ES-I3 (cell line): ENCODE measurements at regions not wholly inside any gene's neighbourhood (a gene's known extent, or its start where the extent isn't known, plus 50 kb on each side); places are given as distances from the start of the nearest gene placed in this dataset.
"Not testable (repeated sequence)": the region's sequence is repeated elsewhere in the genome, so short reads cannot be mapped to it uniquely, and the experiment has no call there.

Source experiments
- H3K36me3 ChIP-seq: 2 replicates; pipeline ENCODE4 v1.6.1; 2013; ENCODE audit warnings: mild to moderate bottlenecking, low read length, control low read depth, moderate library complexity; ENCODE audit not compliant: insufficient read depth
- H3K4me1 ChIP-seq: 2 replicates; pipeline ENCODE4 v1.6.1; 2013; ENCODE audit warnings: mild to moderate bottlenecking, control low read depth, low read length; ENCODE audit not compliant: insufficient read depth
- H3K9ac ChIP-seq: 2 replicates; pipeline ENCODE4 v1.6.1; 2013; ENCODE audit warnings: low read depth, mild to moderate bottlenecking, low read length, moderate library complexity
- H3K9me3 ChIP-seq: 2 replicates; pipeline ENCODE4 v1.6.1; 2013; ENCODE audit warnings: mild to moderate bottlenecking, low read length, moderate library complexity; ENCODE audit not compliant: control insufficient read depth, insufficient read depth

DNA sequence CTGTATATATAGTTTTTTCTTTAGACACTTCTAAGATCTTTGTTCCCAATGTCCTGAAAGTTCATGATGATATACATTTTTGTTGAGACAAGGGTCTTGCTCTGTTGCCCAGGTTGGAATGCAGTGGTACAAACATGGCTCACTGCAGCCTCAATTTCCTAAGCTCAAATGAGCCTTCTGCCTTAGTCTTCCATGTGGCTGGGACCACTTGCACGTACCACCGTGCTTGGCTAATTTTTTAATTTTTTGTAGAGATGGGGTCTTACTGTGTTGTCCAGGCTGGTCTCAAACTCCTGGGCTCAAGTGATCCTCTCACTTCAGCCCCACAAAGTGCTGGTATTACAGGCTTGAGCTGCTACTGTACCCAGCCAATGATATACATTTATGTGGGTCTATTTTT, 132.9 kb upstream of the BCOR start:
- Histone ChIP-seq H3K9ac (no peak overlapping the region), H3K4me1 (no peaks in the 10 kb centered on the region), H3K9me3 (no peaks in the 10 kb centered on the region), H3K36me3 (no peaks in the 10 kb centered on the region)

DNA sequence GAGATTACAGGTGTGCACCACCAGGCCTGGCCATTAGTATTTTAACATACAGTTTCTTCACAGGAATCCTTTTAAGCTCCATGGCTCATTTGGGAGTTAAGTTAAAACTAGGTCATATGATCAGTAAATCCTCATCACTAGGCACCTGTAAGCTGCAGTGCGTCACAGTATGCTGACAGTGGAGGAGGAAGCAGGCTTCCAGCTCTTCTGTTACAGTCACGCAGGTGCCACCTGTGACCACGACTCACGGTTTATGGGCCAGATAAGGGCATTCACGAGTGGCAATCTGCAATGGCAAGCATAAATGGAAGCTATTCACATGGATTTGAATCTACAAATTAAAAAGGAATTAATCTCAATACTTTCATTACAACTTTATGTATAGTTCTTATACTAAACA, 129.4 kb upstream of the BCOR start:
- no peaks in the 10 kb centered on the region for H3K36me3 ChIP-seq
- H3K4me1 ChIP-seq: no peaks in the 10 kb centered on the region
- H3K9me3 ChIP-seq: no peaks in the 10 kb centered on the region
- H3K9ac ChIP-seq: no peak overlapping the region

DNA sequence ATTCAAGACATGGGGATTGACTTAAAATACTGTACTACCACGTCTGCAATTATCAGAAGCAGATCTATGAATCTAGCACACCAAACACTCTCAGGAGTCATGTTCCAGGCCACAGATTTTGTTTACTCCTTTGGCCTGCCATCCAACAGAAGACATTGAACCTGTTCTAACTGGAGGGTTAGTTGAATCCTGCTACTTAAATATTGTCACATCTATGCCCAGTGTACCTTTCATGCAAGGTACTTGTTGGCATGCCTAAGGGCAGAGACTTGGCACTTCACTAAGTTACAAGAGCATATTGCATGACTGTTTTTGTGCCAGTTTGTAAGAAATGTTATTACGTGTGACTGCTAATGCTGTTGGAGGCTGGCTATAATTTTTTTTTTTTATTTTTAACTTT, 126.9 kb upstream of the BCOR start:
- H3K9me3 ChIP-seq: no peaks in the 10 kb centered on the region
- H3K4me1 ChIP-seq: no peaks in the 10 kb centered on the region

DNA sequence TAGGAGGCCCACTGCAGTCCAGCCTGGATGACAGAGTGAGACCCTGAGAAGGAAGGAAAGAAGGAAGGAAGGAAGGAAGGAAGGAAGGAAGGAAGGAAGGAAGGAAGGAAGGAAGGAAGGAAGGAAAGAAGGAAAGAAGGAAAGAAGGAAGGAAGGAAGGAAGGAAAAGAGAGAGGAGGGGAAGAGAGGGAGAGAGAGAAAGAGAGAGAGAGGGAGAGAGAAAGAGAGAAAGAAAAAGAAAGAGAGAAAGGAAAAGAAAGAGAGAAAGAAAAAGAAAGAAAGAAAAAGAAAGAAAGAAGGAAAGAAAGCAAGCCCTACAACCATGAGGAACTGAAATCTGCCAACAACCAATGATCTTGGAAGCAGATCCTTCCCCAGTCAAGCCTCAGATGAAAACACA, 124.9 kb upstream of the BCOR start:
- not testable (repeated sequence) for H3K9me3 ChIP-seq, H3K36me3 ChIP-seq, H3K4me1 ChIP-seq, H3K9ac ChIP-seq

More for the DNA sequence above, 126.9 kb upstream of the BCOR start:
- Histone ChIP-seq H3K9ac (no peak overlapping the region), H3K36me3 (no peaks in the 10 kb centered on the region)

DNA sequence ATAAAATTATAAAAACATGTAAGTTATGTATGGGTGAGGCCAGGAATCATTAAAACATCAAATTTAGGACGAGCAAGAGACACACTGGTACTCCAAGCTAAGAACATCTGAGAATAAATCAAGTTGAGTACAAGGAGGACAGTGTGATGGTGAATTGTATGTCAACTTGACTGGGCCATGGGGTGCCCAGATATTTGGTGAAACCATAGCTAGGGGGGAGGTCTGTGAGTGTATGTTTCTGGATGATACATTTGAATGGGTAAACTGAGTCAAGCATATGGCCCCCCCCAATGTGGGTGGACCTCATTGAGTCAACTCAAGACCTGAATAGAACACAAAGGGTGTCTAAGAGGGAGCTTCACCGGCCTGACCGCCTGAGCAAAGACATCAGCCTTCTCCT, 115.3 kb upstream of the BCOR start:
- Histone ChIP-seq H3K9me3 (peaks cover 7% of the 10 kb centered on the region; the same call in 1 of the 2 replicates), H3K9ac (no peak overlapping the region), H3K4me1 (no peaks in the 10 kb centered on the region), H3K36me3 (no peaks in the 10 kb centered on the region)

DNA sequence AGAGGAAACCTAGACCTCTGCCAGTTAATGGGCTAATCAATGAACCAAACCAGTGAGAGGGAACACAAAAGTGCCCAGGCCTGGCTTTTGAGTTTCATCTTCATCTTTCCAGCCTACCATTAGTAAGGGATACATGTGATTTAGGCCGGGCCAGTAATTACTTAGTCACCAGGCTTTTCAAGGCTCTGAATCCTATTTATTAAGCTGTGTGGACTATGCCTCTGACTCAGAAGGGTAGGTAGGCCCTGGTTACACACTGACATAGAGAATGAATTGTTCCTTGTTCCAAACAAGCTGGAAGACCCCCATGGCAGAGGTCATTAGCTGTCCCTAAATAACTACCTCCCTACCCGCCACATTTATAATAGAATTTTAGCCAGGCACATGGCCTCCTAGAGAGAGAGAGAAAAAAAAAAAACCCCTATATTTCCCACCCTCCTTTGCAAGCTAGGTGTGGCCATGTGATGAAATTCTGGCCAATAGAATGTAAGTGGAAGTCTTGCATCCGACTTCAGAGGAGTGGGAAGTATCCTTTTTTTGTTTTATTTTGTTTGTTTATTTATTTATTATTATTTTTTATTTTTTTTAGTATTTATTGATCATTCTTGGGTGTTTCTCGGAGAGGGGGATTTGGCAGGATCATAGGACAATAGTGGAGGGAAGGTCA, 112.3 kb upstream of the BCOR start:
- no peaks in the 10 kb centered on the region for H3K36me3 ChIP-seq
- peaks cover 7% of the 10 kb centered on the region; the same call in 1 of the 2 replicates for H3K9me3 ChIP-seq
- no peaks in the 10 kb centered on the region for H3K4me1 ChIP-seq
- no peak overlapping the region for H3K9ac ChIP-seq

DNA sequence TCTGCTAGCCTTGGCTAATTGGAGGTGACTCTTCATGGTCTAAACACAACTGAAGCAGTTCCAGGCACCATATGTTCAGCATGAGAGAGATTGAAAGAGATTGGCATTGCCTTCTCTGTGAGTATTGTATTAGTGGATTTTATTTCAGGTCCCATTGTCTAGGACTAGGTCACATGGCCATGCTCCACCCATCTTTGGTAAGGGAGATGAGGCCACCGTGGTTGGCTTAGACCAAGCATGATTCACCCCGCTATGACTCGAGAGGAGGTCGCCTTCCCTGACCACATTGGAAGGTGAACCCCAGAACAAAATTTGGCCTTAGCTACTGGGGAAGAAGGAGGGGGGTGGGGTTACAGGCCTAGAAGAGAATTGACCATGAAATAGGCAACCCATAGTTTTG, 109.9 kb upstream of the BCOR start:
- H3K9ac ChIP-seq: no peak overlapping the region
- no peaks in the 10 kb centered on the region for H3K4me1 ChIP-seq
- H3K9me3 ChIP-seq: peaks cover 2% of the 10 kb centered on the region; the same call in 1 of the 2 replicates
- H3K36me3 ChIP-seq: no peaks in the 10 kb centered on the region

DNA sequence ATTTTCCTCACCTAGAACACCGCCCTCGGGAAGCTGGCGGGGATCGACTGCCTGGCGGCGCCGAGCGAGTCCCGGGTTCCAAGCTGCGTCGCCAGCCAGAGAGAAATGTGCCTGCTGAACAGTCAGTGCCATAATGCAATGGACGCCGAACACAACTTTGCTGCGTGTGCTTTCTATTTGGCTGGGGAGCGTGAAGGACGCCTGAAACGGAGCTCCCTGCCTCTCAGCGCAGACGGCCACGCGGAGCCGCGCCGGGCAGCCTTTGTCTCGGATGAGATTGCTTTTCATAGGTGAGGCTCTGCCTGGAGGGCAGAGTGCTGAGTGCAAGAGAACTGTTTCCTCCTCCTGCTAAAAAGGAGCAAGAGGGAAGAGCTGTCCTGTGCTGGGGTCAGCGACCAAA, 107.7 kb upstream of the BCOR start:
- Histone ChIP-seq H3K36me3 (no peaks in the 10 kb centered on the region), H3K4me1 (no peaks in the 10 kb centered on the region), H3K9me3 (no peaks in the 10 kb centered on the region), H3K9ac (no peak overlapping the region; the same call in 1 of the 2 replicates)

DNA sequence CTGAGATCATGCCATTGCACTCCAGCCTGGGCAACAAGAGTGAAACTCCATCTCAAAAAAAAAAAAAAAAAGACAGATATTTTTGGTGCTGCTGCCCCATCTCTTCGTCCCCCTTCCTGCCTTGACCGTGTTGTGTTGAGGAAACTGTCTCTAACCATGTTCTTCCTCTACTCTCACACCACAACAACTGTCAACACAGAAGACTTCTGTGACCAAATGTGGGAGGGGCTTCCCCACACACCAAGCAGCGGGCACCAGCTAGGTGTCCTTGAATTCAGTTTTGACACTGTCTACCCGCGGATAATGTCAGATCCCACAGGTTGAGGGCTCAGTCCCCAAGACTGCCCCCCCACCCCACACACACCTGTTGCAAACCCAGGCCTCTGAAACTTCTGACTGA, 104.7 kb upstream of the BCOR start:
- Histone ChIP-seq H3K36me3 (no peaks in the 10 kb centered on the region), H3K4me1 (no peaks in the 10 kb centered on the region), H3K9ac (no peak overlapping the region), H3K9me3 (no peaks in the 10 kb centered on the region)

DNA sequence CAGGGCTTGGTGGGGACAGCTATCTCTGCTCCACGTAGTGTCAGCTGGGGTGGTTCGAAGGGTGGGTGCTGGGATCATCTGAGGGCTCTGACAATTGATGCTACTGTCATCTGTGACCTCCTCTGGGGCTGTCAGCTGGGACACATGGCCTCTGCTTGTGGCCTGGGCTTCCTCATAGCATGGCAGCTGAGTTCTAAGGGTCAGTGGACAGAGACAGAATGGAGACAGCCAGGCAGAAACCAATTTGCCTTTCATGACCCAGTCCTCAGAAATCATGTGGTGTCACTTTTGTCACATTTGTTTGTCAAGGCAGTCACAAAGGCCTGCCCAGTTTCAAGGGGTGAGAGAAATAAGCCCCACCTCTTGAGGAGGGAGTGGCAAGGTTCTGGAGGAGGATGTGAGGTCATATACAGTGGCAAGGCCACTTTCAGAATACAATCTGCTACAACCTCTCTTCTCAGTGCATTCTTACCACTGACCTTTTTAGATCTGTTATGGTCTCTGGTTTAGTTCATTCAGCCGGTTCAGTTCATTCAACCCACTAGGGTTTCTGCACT, 103.6 kb upstream of the BCOR start:
- Histone ChIP-seq H3K36me3 (no peaks in the 10 kb centered on the region), H3K4me1 (no peaks in the 10 kb centered on the region), H3K9me3 (no peaks in the 10 kb centered on the region), H3K9ac (no peak overlapping the region)

DNA sequence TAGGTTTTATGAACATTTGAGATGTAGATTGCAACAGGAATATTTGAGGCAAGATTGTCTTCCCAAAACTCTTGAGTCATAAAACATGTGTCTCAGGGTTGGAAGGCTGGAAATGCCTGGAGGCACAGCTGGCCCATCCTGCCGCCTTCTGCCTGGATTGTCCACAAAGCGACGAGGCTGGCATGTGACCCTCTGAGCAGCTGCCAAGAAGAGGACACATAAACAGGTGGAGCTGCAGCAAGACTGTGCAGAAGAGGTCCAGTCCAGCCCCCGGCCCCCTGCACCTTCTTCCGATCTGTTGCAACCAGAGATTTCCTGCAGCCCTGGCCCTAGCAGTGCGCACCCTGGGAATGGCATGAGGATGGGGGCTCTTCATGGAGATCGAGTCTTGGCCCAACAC, 101.9 kb upstream of the BCOR start:
- H3K9me3 ChIP-seq: no peaks in the 10 kb centered on the region
- no peaks in the 10 kb centered on the region for H3K36me3 ChIP-seq
- no peaks in the 10 kb centered on the region for H3K4me1 ChIP-seq
- H3K9ac ChIP-seq: no peak overlapping the region

DNA sequence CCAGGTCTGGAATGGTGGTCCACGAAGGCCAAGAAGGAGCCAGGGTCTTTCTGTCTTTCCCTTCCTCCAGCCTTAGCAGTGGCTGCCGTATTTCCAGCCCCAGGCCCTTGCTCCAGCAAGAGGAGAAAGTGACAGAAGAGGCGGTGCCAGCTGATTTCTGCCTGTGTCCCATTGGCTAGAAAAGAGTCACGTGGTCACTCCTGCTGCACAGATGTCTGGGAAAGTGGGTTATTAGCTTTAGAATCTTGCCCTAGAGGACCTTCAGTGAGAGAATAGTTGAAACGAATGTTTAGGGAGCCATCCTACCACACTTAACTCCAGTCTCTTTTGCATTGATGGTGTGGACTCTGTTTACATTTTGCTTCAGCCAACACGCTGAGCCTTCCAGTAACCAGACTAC, 99.3 kb upstream of the BCOR start:
- H3K9me3 ChIP-seq: no peaks in the 10 kb centered on the region
- H3K4me1 ChIP-seq: no peaks in the 10 kb centered on the region
- H3K9ac ChIP-seq: no peak overlapping the region
- H3K36me3 ChIP-seq: no peaks in the 10 kb centered on the region

DNA sequence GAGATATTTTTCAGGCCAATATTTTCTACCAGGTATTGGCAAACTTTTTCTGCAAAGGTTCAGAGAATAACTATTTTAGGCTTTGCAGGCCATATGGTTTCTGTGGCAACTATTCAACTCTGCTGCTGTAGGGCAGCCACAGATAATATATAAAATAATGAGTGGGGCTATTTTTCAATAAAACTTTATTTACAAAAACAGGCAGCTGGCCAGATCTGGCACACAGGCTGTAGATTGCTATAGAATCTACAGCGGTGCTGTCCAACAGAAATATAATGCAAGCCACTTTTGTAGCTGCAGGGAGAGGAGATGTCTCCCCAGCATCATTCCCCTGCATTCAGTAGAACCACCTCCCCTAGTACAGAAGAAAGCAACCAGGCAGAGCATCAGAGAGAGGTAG, 97.6 kb upstream of the BCOR start:
- H3K4me1 ChIP-seq: no peaks in the 10 kb centered on the region

DNA sequence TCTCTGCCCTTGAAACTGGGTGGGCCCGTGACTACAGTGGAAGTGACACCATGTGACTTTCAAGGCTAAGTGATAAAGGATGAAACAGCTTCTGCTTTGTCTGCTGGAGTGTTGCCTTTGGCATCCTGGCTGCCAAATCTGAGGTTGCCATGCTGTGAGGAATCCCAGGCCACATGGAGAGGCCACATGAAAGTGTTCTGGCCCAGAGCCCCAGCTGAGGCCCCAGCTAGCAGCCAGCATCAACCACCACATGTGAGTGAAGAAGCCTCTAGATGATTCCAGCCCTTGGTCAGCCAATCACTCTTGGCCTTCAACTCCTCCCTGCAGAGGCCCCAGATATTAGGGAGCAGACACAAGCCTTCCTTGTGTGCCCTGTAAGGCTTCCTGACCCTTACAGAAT, 94.4 kb upstream of the BCOR start:
- Histone ChIP-seq H3K36me3 (no peaks in the 10 kb centered on the region), H3K9ac (no peak overlapping the region), H3K4me1 (peaks cover 11% of the 10 kb centered on the region), H3K9me3 (no peaks in the 10 kb centered on the region)

More for the DNA sequence above, 97.6 kb upstream of the BCOR start:
- no peak overlapping the region for H3K9ac ChIP-seq
- H3K9me3 ChIP-seq: no peaks in the 10 kb centered on the region
- no peaks in the 10 kb centered on the region for H3K36me3 ChIP-seq

DNA sequence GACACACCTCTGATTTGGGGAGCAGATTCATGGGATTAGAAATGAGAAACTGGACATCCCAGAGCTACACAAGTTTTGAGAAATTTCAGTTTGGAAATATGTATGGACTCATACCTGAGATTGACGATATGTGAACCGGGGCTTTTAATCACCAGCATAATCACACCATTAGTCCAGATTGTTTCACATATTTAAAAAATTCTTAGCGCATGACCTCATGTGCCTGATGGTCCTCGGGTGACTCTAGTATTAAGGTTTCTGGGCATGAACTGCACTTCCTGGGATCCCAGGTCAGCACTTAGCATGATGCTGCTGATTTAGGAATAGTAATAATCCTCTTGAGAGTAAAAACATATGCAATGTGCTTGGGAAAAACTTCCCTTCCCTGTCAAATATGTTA, 91.9 kb upstream of the BCOR start:
- H3K9ac ChIP-seq: no peak overlapping the region
- 0 out of 2 replicates have a peak, but pooled peaks cover 8% of the 10 kb centered on the region for H3K9me3 ChIP-seq
- H3K36me3 ChIP-seq: no peaks in the 10 kb centered on the region
- peaks cover 11% of the 10 kb centered on the region for H3K4me1 ChIP-seq
